OCI-LY7 (cell line): ENCODE measurements at regions not wholly inside any gene's neighbourhood (a gene's known extent, or its start where the extent isn't known, plus 50 kb on each side); places are given as distances from the start of the nearest gene placed in this dataset.

ENCODE experiments used
- EZH2phosphoT487 ChIP-seq: fragments of 200-600 bp; sonication (generic); IDR thresholded peaks from 2 replicates; pipeline ENCODE4 v1.6.1; 2018; ENCODE audit warnings: low read depth, borderline replicate concordance, mild to moderate bottlenecking, mixed run types, antibody characterized with exemption, low read length, moderate library complexity, mixed read lengths
- TF ChIP-seq, protein P1 (sequence below): fragments of 200-600 bp; sonication (generic); conservative IDR thresholded peaks from 2 replicates; pipeline ENCODE4 v1.5.1; 2014; ENCODE audit warnings: mild to moderate bottlenecking, antibody characterized with exemption, low read length, moderate library complexity, mixed read lengths

GRCh38 chr3:115347737-115348136, 200.6 kb upstream of the ZBTB20 start:
- TF ChIP-seq, protein P1, sequence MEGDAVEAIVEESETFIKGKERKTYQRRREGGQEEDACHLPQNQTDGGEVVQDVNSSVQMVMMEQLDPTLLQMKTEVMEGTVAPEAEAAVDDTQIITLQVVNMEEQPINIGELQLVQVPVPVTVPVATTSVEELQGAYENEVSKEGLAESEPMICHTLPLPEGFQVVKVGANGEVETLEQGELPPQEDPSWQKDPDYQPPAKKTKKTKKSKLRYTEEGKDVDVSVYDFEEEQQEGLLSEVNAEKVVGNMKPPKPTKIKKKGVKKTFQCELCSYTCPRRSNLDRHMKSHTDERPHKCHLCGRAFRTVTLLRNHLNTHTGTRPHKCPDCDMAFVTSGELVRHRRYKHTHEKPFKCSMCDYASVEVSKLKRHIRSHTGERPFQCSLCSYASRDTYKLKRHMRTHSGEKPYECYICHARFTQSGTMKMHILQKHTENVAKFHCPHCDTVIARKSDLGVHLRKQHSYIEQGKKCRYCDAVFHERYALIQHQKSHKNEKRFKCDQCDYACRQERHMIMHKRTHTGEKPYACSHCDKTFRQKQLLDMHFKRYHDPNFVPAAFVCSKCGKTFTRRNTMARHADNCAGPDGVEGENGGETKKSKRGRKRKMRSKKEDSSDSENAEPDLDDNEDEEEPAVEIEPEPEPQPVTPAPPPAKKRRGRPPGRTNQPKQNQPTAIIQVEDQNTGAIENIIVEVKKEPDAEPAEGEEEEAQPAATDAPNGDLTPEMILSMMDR, result no peak
- TF ChIP-seq EZH2phosphoT487, result no peak
